MM.1S (cell line): ENCODE measurements at regions not wholly inside any gene's neighbourhood (a gene's known extent, or its start where the extent isn't known, plus 50 kb on each side); places are given as distances from the start of the nearest gene placed in this dataset.

Experiments used
- DNase-seq: peaks from one replicate; pipeline ENCODE4 v3.0.0-alpha.2; 2015
- H2AFZ ChIP-seq: fragments of 300-600 bp; sonication (generic); 2 replicates; pipeline ENCODE4 v1.6.0; 2016; ENCODE audit warnings: antibody characterized with exemption, low read length
- H3F3A ChIP-seq: fragments of 300-600 bp; sonication (generic); 2 replicates; pipeline ENCODE4 v1.6.1; 2016; ENCODE audit warnings: mild to moderate bottlenecking, antibody characterized with exemption, low read length, moderate library complexity, mixed read lengths; ENCODE audit not compliant: insufficient read depth
- H3K27ac ChIP-seq: fragments of 300-600 bp; sonication (generic); 2 replicates; pipeline ENCODE4 v1.5.1; 2016; ENCODE audit warnings: mild to moderate bottlenecking, low read length
- H3K27me3 ChIP-seq: fragments of 300-600 bp; sonication (generic); replicated peaks from 2 replicates; pipeline ENCODE4 v1.6.0; 2016; ENCODE audit warnings: low read length; ENCODE audit not compliant: insufficient read depth
- H3K36me3 ChIP-seq: fragments of 300-600 bp; sonication (generic); replicated peaks from 2 replicates; pipeline ENCODE4 v1.6.1; 2016; ENCODE audit warnings: mild to moderate bottlenecking, low read length, mixed read lengths; ENCODE audit not compliant: insufficient read depth
- H3K4me1 ChIP-seq: fragments of 300-600 bp; sonication (generic); 2 replicates; pipeline ENCODE4 v1.6.1; 2016; ENCODE audit warnings: low read length, mixed read lengths
- H3K4me2 ChIP-seq: fragments of 300-600 bp; sonication (generic); 2 replicates; pipeline ENCODE4 v1.6.0; 2016; ENCODE audit warnings: low read depth, low read length
- H3K4me3 ChIP-seq: fragments of 300-600 bp; sonication (generic); 2 replicates; pipeline ENCODE4 v1.5.1; 2016; ENCODE audit warnings: low read length, mixed read lengths
- H3K79me2 ChIP-seq: fragments of 300-600 bp; sonication (generic); 2 replicates; pipeline ENCODE4 v1.6.1; 2016; ENCODE audit warnings: mixed run types, low read length, mixed read lengths
- H3K9ac ChIP-seq: fragments of 300-600 bp; sonication (generic); 2 replicates; pipeline ENCODE4 v1.6.1; 2016; ENCODE audit warnings: low read length, mixed read lengths
- H3K9me2 ChIP-seq: fragments of 300-600 bp; sonication (generic); replicated peaks from 2 replicates; pipeline ENCODE4 v1.6.1; 2016; ENCODE audit warnings: mild to moderate bottlenecking, low read length, mixed read lengths; ENCODE audit not compliant: insufficient read depth
- H3K9me3 ChIP-seq: fragments of 300-600 bp; sonication (generic); replicated peaks from 2 replicates; pipeline ENCODE4 v1.6.1; 2016; ENCODE audit warnings: mild to moderate bottlenecking, low read length, mixed read lengths; ENCODE audit not compliant: insufficient read depth
- H4K20me1 ChIP-seq: fragments of 300-600 bp; sonication (generic); 2 replicates; pipeline ENCODE4 v1.6.1; 2016; ENCODE audit warnings: mild to moderate bottlenecking, low read length, moderate library complexity, mixed read lengths; ENCODE audit not compliant: insufficient read depth
- CTCF ChIP-seq: fragments of 300-600 bp; sonication (generic); IDR thresholded peaks from 2 replicates; pipeline ENCODE4 v1.5.1; 2016; ENCODE audit warnings: antibody characterized with exemption, low read length, mixed read lengths
- EZH2 ChIP-seq: fragments of 300-600 bp; sonication (generic); optimal IDR thresholded peaks from 2 replicates; pipeline ENCODE3; 2017; ENCODE audit warnings: low read depth, mild to moderate bottlenecking, antibody characterized with exemption, low read length, mixed read lengths
- EZH2phosphoT487 ChIP-seq: fragments of 300-600 bp; sonication (generic); IDR thresholded peaks from 2 replicates; pipeline ENCODE4 v1.6.1; 2018; ENCODE audit warnings: antibody characterized with exemption, low read length

GRCh38 chr3:31029706-31030105, 135.2 kb upstream of the GADL1 start:
- no peaks in the 10 kb centered on the region for H4K20me1 ChIP-seq
- H3K9me3 ChIP-seq, result no peaks in the 10 kb centered on the region
- TF ChIP-seq CTCF (no peak), EZH2 (no peak), EZH2phosphoT487 (no peak)

GRCh38 chr3:31035681-31036080, 141.2 kb upstream of the GADL1 start:
- H3K9ac ChIP-seq, result no peak overlapping the region
- no peaks in the 10 kb centered on the region for H3F3A ChIP-seq
- TF ChIP-seq EZH2 (no peak), EZH2phosphoT487 (no peak)

More at GRCh38 chr3:31029706-31030105, 135.2 kb upstream of the GADL1 start:
- H3K9ac ChIP-seq, result no peak overlapping the region
- H2AFZ ChIP-seq, result no peak overlapping the region
- H3F3A ChIP-seq, result no peaks in the 10 kb centered on the region
- no peaks in the 10 kb centered on the region for H3K9me2 ChIP-seq
- DNase-seq, result no peak
- no peaks in the 10 kb centered on the region for H3K36me3 ChIP-seq
- no peaks in the 10 kb centered on the region for H3K4me1 ChIP-seq
- H3K79me2 ChIP-seq, result no peaks in the 10 kb centered on the region
- no peak overlapping the region for H3K27ac ChIP-seq
- no peak overlapping the region for H3K4me2 ChIP-seq
- H3K27me3 ChIP-seq, result no peaks in the 10 kb centered on the region
- H3K4me3 ChIP-seq, result no peak overlapping the region

GRCh38 chr3:31038086-31038739, 143.8 kb upstream of the GADL1 start:
- no peak for DNase-seq
- Histone ChIP-seq H3F3A (no peaks in the 10 kb centered on the region), H3K36me3 (no peaks in the 10 kb centered on the region), H3K79me2 (no peaks in the 10 kb centered on the region), H3K9me2 (no peaks in the 10 kb centered on the region), H2AFZ (no peak overlapping the region), H3K4me2 (no peak overlapping the region), H3K27me3 (no peaks in the 10 kb centered on the region), H3K27ac (no peak overlapping the region), H4K20me1 (no peaks in the 10 kb centered on the region), H3K4me1 (peaks cover 6% of the 10 kb centered on the region; the same call in 1 of the 2 replicates), H3K9me3 (no peaks in the 10 kb centered on the region), H3K9ac (no peak overlapping the region), H3K4me3 (no peak overlapping the region)
- no peak for TF ChIP-seq CTCF
- TF ChIP-seq EZH2phosphoT487, result no peak
- no peak for TF ChIP-seq EZH2

More at GRCh38 chr3:31035681-31036080, 141.2 kb upstream of the GADL1 start:
- Histone ChIP-seq H3K9me3 (no peaks in the 10 kb centered on the region), H3K79me2 (no peaks in the 10 kb centered on the region), H3K4me1 (no peaks in the 10 kb centered on the region), H3K4me2 (no peak overlapping the region), H3K4me3 (no peak overlapping the region), H3K27me3 (no peaks in the 10 kb centered on the region), H4K20me1 (no peaks in the 10 kb centered on the region), H3K9me2 (no peaks in the 10 kb centered on the region), H3K27ac (no peak overlapping the region), H2AFZ (no peak overlapping the region), H3K36me3 (no peaks in the 10 kb centered on the region)
- no peak for DNase-seq

DNA sequence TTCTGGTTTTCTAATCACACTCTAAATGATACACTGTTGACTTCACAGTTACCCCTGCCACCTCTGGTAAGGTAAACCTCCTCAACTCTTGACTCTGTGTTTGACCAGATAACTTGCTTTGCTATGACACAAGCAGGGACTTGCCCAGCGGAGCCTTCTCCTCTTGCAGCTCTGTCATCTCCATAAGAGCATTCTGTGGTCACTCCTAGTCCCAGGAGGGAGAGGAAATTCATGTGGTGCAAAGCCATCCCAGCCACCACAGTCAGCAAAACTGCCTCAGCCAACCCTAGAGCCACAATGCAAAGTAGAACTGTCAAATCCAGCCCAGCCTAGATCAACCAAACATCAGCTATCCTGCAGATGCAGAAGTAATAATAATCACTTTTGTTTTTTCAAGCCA, 144.7 kb upstream of the GADL1 start:
- H2AFZ ChIP-seq, result no peak overlapping the region
- no peaks in the 10 kb centered on the region for H4K20me1 ChIP-seq
- no peak overlapping the region for H3K4me3 ChIP-seq
- H3K79me2 ChIP-seq, result no peaks in the 10 kb centered on the region
- no peaks in the 10 kb centered on the region for H3K36me3 ChIP-seq
- H3K4me1 ChIP-seq, result peaks cover 6% of the 10 kb centered on the region; the same call in 1 of the 2 replicates
- H3K9me2 ChIP-seq, result no peaks in the 10 kb centered on the region
- H3K9ac ChIP-seq, result no peak overlapping the region
- H3K27me3 ChIP-seq, result no peaks in the 10 kb centered on the region
- H3K27ac ChIP-seq, result no peak overlapping the region
- TF ChIP-seq CTCF, result no peak
- no peak for TF ChIP-seq EZH2phosphoT487
- no peak for TF ChIP-seq EZH2
- H3K4me2 ChIP-seq, result no peak overlapping the region
- DNase-seq, result no peak
- H3K9me3 ChIP-seq, result no peaks in the 10 kb centered on the region
- H3F3A ChIP-seq, result no peaks in the 10 kb centered on the region
